NB4 (cell line): ENCODE measurements at regions not wholly inside any gene's neighbourhood (a gene's known extent, or its start where the extent isn't known, plus 50 kb on each side); places are given as distances from the start of the nearest gene placed in this dataset.

Source experiments
- MYC ChIP-seq: IDR thresholded peaks from 2 replicates; pipeline ENCODE4 v1.6.1; 2011; ENCODE audit warnings: low read depth, low read length
- POLR2A ChIP-seq: IDR thresholded peaks from 2 replicates; pipeline ENCODE4 v1.6.1; 2011; ENCODE audit warnings: mild to moderate bottlenecking; ENCODE audit not compliant: insufficient read length; ENCODE audit errors: extremely low read depth
- TF ChIP-seq, protein P1 (sequence below): IDR thresholded peaks from 2 replicates; pipeline ENCODE4 v1.6.1; 2011; ENCODE audit warnings: low read depth, low read length
- TF ChIP-seq, protein P2 (sequence below): IDR thresholded peaks from one replicate; pipeline ENCODE4 v1.5.1; 2012; ENCODE audit warnings: low read depth, low read length

DNA sequence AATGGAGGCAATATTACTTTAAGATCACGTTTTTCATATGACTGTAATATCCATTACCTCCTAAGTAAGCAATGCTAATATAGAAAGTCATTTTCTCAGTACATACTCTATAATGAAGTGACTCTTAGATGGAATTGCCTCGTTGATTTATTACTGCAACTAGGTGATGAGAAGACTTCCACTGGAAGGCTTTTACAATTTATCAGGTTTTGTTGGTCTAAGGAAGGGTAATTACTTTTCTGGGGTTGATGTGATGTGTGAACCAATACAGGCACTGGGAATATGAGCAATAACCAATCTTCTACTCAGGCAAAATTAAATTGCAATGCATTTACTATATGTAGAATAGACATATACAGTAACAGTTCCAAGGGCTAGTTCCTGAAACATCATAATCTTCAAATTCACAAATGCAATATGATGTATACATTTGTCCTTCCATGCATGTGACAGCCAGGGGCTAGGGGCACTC lies 635.0 kb downstream of the QKI start:
- TF ChIP-seq, protein P1, sequence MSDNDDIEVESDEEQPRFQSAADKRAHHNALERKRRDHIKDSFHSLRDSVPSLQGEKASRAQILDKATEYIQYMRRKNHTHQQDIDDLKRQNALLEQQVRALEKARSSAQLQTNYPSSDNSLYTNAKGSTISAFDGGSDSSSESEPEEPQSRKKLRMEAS = no peak
- TF ChIP-seq, protein P2, sequence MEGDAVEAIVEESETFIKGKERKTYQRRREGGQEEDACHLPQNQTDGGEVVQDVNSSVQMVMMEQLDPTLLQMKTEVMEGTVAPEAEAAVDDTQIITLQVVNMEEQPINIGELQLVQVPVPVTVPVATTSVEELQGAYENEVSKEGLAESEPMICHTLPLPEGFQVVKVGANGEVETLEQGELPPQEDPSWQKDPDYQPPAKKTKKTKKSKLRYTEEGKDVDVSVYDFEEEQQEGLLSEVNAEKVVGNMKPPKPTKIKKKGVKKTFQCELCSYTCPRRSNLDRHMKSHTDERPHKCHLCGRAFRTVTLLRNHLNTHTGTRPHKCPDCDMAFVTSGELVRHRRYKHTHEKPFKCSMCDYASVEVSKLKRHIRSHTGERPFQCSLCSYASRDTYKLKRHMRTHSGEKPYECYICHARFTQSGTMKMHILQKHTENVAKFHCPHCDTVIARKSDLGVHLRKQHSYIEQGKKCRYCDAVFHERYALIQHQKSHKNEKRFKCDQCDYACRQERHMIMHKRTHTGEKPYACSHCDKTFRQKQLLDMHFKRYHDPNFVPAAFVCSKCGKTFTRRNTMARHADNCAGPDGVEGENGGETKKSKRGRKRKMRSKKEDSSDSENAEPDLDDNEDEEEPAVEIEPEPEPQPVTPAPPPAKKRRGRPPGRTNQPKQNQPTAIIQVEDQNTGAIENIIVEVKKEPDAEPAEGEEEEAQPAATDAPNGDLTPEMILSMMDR = no peak
- TF ChIP-seq MYC = no peak
- TF ChIP-seq POLR2A = no peak
